Parathyroid adenoma (tissue), 2 donors: ENCODE measurements at regions not wholly inside any gene's neighbourhood (a gene's known extent, or its start where the extent isn't known, plus 50 kb on each side); places are given as distances from the start of the nearest gene placed in this dataset.

Experiments used
- H2AFZ ChIP-seq: fragments of 300-600 bp; sonication (generic); one replicate; pipeline ENCODE4 v1.7.0; 2017; ENCODE audit warnings: antibody characterized with exemption, mild to moderate bottlenecking
- H3K27ac ChIP-seq: fragments of 300-600 bp; sonication (generic); one replicate; pipeline ENCODE4 v1.7.0; 2017
- H3K27me3 ChIP-seq: fragments of 300-600 bp; sonication (generic); one replicate; pipeline ENCODE4 v1.7.0; 2017; ENCODE audit warnings: low read length; ENCODE audit not compliant: control insufficient read depth, insufficient read depth
- H3K36me3 ChIP-seq: fragments of 300-600 bp; sonication (generic); one replicate; pipeline ENCODE4 v1.7.0; 2017; ENCODE audit warnings: low read length; ENCODE audit not compliant: control insufficient read depth, insufficient read depth
- H3K4me1 ChIP-seq: fragments of 300-600 bp; sonication (generic); one replicate; pipeline ENCODE4 v1.7.0; 2017; ENCODE audit warnings: control low read depth
- H3K4me2 ChIP-seq: fragments of 300-600 bp; sonication (generic); one replicate; pipeline ENCODE4 v1.7.0; 2017; ENCODE audit warnings: low read length
- H3K4me3 ChIP-seq: fragments of 300-600 bp; sonication (generic); one replicate; pipeline ENCODE4 v1.7.0; 2017; ENCODE audit warnings: low read depth, low read length
- H3K79me2 ChIP-seq: fragments of 300-600 bp; sonication (generic); one replicate; pipeline ENCODE4 v1.7.0; 2017; ENCODE audit warnings: control low read depth
- H3K9ac ChIP-seq: fragments of 300-600 bp; sonication (generic); one replicate; pipeline ENCODE4 v1.7.0; 2017; ENCODE audit warnings: mild to moderate bottlenecking
- H3K9me3 ChIP-seq: fragments of 300-600 bp; sonication (generic); one replicate; pipeline ENCODE4 v1.7.0; 2017; ENCODE audit warnings: low read length; ENCODE audit not compliant: control insufficient read depth
- TF ChIP-seq, protein P1 (sequence below): fragments of 300-600 bp; sonication (generic); IDR thresholded peaks from one replicate; pipeline ENCODE4 v1.7.0; 2017; ENCODE audit warnings: antibody characterized with exemption, mild to moderate bottlenecking
- donor health status: primary hyperparathyroidism.

- Histone ChIP-seq H3K36me3 (no peaks in the 10 kb centered on the region), H3K9ac (no peak overlapping the region), H3K4me1 (no peaks in the 10 kb centered on the region), H3K9me3 (no peaks in the 10 kb centered on the region), H3K79me2 (no peaks in the 10 kb centered on the region), H3K4me2 (no peak overlapping the region), H3K27me3 (no peaks in the 10 kb centered on the region), H3K4me3 (no peak overlapping the region), H2AFZ (no peak overlapping the region), H3K27ac (no peak overlapping the region)
- TF ChIP-seq, protein P1, sequence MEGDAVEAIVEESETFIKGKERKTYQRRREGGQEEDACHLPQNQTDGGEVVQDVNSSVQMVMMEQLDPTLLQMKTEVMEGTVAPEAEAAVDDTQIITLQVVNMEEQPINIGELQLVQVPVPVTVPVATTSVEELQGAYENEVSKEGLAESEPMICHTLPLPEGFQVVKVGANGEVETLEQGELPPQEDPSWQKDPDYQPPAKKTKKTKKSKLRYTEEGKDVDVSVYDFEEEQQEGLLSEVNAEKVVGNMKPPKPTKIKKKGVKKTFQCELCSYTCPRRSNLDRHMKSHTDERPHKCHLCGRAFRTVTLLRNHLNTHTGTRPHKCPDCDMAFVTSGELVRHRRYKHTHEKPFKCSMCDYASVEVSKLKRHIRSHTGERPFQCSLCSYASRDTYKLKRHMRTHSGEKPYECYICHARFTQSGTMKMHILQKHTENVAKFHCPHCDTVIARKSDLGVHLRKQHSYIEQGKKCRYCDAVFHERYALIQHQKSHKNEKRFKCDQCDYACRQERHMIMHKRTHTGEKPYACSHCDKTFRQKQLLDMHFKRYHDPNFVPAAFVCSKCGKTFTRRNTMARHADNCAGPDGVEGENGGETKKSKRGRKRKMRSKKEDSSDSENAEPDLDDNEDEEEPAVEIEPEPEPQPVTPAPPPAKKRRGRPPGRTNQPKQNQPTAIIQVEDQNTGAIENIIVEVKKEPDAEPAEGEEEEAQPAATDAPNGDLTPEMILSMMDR: no peak
Measured at GRCh38 chr4:178026999-178027398, 584.8 kb upstream of the AGA start.

- H2AFZ ChIP-seq: no peak overlapping the region
- H3K79me2 ChIP-seq: no peaks in the 10 kb centered on the region
- no peak overlapping the region for H3K4me3 ChIP-seq
- H3K4me1 ChIP-seq: no peaks in the 10 kb centered on the region
- H3K27me3 ChIP-seq: no peaks in the 10 kb centered on the region
- H3K9ac ChIP-seq: no peak overlapping the region
- no peak overlapping the region for H3K27ac ChIP-seq
- no peak overlapping the region for H3K4me2 ChIP-seq
- no peaks in the 10 kb centered on the region for H3K9me3 ChIP-seq
- H3K36me3 ChIP-seq: no peaks in the 10 kb centered on the region
- TF ChIP-seq, protein P1: no peak
Measured at GRCh38 chr4:178027796-178028195, 585.6 kb upstream of the AGA start.

DNA sequence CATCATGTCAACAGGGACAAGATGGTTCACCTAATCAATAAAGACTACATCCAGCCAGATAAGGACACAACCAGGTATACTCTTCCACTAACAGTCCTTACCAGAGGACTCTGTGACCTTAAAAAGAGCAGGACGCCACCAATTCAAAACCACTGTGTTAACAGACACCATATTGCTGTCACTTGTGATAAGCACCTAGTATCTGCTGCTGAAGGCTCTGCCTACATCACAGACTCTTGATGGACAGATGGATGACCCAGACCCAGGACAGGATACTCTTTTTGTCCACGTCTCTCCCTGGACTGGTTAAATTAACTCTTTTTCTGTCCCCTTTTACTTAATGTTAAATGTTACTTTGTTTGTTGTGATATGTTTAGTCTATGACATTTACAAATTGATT lies 586.2 kb upstream of the AGA start:
- Histone ChIP-seq H3K4me1 (no peaks in the 10 kb centered on the region), H3K36me3 (no peaks in the 10 kb centered on the region), H3K79me2 (no peaks in the 10 kb centered on the region), H3K4me3 (no peak overlapping the region), H2AFZ (no peak overlapping the region), H3K4me2 (no peak overlapping the region), H3K27me3 (no peaks in the 10 kb centered on the region), H3K27ac (no peak overlapping the region), H3K9ac (no peak overlapping the region), H3K9me3 (no peaks in the 10 kb centered on the region)
- TF ChIP-seq, protein P1: no peak

GRCh38 chr4:178037459-178038214 lies 595.4 kb upstream of the AGA start:
- Histone ChIP-seq H3K27me3 (no peaks in the 10 kb centered on the region), H3K36me3 (no peaks in the 10 kb centered on the region), H3K9ac (no peak overlapping the region), H3K9me3 (no peaks in the 10 kb centered on the region), H3K4me3 (no peak overlapping the region), H2AFZ (no peak overlapping the region), H3K27ac (no peak overlapping the region), H3K4me1 (no peaks in the 10 kb centered on the region), H3K4me2 (no peak overlapping the region), H3K79me2 (no peaks in the 10 kb centered on the region)
- TF ChIP-seq, protein P1: no peak

- no peak overlapping the region for H3K4me2 ChIP-seq
Measured at GRCh38 chr4:178056996-178057395, 614.8 kb upstream of the AGA start.

More at GRCh38 chr4:178056996-178057395, 614.8 kb upstream of the AGA start:
- TF ChIP-seq, protein P1: no peak
- no peaks in the 10 kb centered on the region for H3K27me3 ChIP-seq
- no peak overlapping the region for H3K27ac ChIP-seq
- H3K4me3 ChIP-seq: no peak overlapping the region
- H3K9me3 ChIP-seq: no peaks in the 10 kb centered on the region
- no peak overlapping the region for H2AFZ ChIP-seq
- no peaks in the 10 kb centered on the region for H3K36me3 ChIP-seq
- H3K79me2 ChIP-seq: no peaks in the 10 kb centered on the region
- H3K9ac ChIP-seq: no peak overlapping the region
- H3K4me1 ChIP-seq: no peaks in the 10 kb centered on the region
